SK-N-SH (cell line): ENCODE measurements at regions not wholly inside any gene's neighbourhood (a gene's known extent, or its start where the extent isn't known, plus 50 kb on each side); places are given as distances from the start of the nearest gene placed in this dataset.

Experiments used
- CTCF ChIA-PET: fragments of 300-600, 350-600 bp; formaldehyde crosslinking; extraction: SDS; loops from one replicate; lab custom pipeline; 2021; lab: Yijun Ruan, JAX
- POLR2A ChIA-PET: fragments of 350-600 bp; sonication (Branson Sonifier 250); formaldehyde crosslinking; extraction: SDS; loops from one replicate; lab custom pipeline; 2020; ENCODE audit warnings: antibody characterized with exemption, inconsistent platforms; lab: Yijun Ruan, JAX
- DNase-seq: peaks from one replicate; pipeline ENCODE4 v3.0.0; 2012
- H2AFZ ChIP-seq: fragments of 200-600 bp; sonication (generic); 2 replicates; pipeline ENCODE4 v1.8.1; 2016; ENCODE audit warnings: antibody characterized with exemption, mild to moderate bottlenecking, low read depth
- H3F3A ChIP-seq: fragments of 200-600 bp; sonication (generic); replicated peaks from 2 replicates; pipeline ENCODE3; 2016; ENCODE audit warnings: antibody characterized with exemption, mild to moderate bottlenecking; ENCODE audit not compliant: insufficient read depth
- H3K27ac ChIP-seq, 2 experiments: fragments of 200-500 bp in 1 of 2; fragments of 200-600 bp in 1 of 2; sonication (Bioruptor generic) in 1 of 2; sonication (generic), shearing (Covaris generic) in 1 of 2; 2 replicates each; pipeline versions ENCODE4 v1.5.1 to v1.6.1; 2014 to 2016; ENCODE audit warnings: low read depth in 2 of 2, inconsistent platforms in 1 of 2, low read length in 1 of 2, mild to moderate bottlenecking in 1 of 2, mixed read lengths in 1 of 2
- H3K27me3 ChIP-seq: fragments of 200-600 bp; sonication (generic), shearing (Covaris generic); 2 replicates; pipeline ENCODE4 v1.6.1; 2016; ENCODE audit warnings: mixed run types; ENCODE audit not compliant: insufficient read depth
- H3K36me3 ChIP-seq, 2 experiments: fragments of 200-500 bp in 1 of 2; fragments of 200-600 bp in 1 of 2; sonication (Bioruptor generic) in 1 of 2; sonication (generic) in 1 of 2; replicated peaks in 1 of 2; 2 replicates each; pipeline versions ENCODE3 to v1.5.1; 2014 to 2016; ENCODE audit warnings: low read length in 1 of 2, mild to moderate bottlenecking in 1 of 2; ENCODE audit not compliant: insufficient read depth in 2 of 2, control insufficient read depth in 1 of 2
- H3K4me1 ChIP-seq, 2 experiments: fragments of 200-500 bp in 1 of 2; fragments of 200-600 bp in 1 of 2; sonication (Bioruptor generic) in 1 of 2; sonication (generic), shearing (Covaris generic) in 1 of 2; 2 replicates each; pipeline versions ENCODE4 v1.5.1 to v1.6.1; 2014 to 2016; ENCODE audit warnings: low read depth in 1 of 2, low read length in 1 of 2, mixed run types in 1 of 2; ENCODE audit not compliant: insufficient read depth in 2 of 2, control insufficient read depth in 1 of 2
- H3K4me2 ChIP-seq: fragments of 200-600 bp; sonication (generic), shearing (Covaris generic); 2 replicates; pipeline ENCODE4 v1.6.1; 2017; ENCODE audit warnings: mixed run types
- H3K4me3 ChIP-seq, 2 experiments: fragments of 200-500 bp in 1 of 2; fragments of 200-600 bp in 1 of 2; sonication (Bioruptor generic) in 1 of 2; sonication (generic), shearing (Covaris generic) in 1 of 2; 2 replicates each; pipeline versions ENCODE4 v1.5.1 to v1.8.1; 2014 to 2016; ENCODE audit warnings: low read depth in 2 of 2, inconsistent platforms in 1 of 2, low read length in 1 of 2, mild to moderate bottlenecking in 1 of 2, mixed read lengths in 1 of 2, moderate library complexity in 1 of 2
- H3K79me2 ChIP-seq: fragments of 200-600 bp; sonication (generic); 2 replicates; pipeline ENCODE4 v1.8.1; 2017; ENCODE audit warnings: mild to moderate bottlenecking; ENCODE audit not compliant: insufficient read depth
- H3K9ac ChIP-seq: fragments of 200-600 bp; sonication (generic); 2 replicates; pipeline ENCODE4 v1.6.1; 2017; ENCODE audit warnings: mixed run types
- H3K9me2 ChIP-seq: fragments of 200-600 bp; sonication (generic); 2 replicates; pipeline ENCODE4 v1.6.1; 2017; ENCODE audit warnings: mixed run types
- H3K9me3 ChIP-seq: fragments of 200-600 bp; sonication (generic); 2 replicates; pipeline ENCODE4 v1.6.1; 2017; ENCODE audit warnings: mixed run types, mild to moderate bottlenecking, moderate library complexity
- H4K20me1 ChIP-seq: fragments of 200-600 bp; sonication (generic); 2 replicates; pipeline ENCODE4 v1.6.1; 2017; ENCODE audit warnings: mild to moderate bottlenecking, mixed run types; ENCODE audit not compliant: insufficient read depth
- CHD2 ChIP-seq: fragments of 150-350 bp; IDR thresholded peaks from 2 replicates; pipeline ENCODE4 v1.6.1; 2018; ENCODE audit warnings: low read length; ENCODE audit not compliant: partially characterized antibody
- FOXM1 ChIP-seq: IDR thresholded peaks from 2 replicates; pipeline ENCODE4 v1.4.0; 2012; ENCODE audit warnings: low read depth, mild to moderate bottlenecking
- GABPA ChIP-seq: IDR thresholded peaks from 2 replicates; pipeline ENCODE4 v1.4.0; 2012; ENCODE audit warnings: low read depth, mild to moderate bottlenecking
- GATA2 ChIP-seq: sonication (generic); formaldehyde crosslinking; IDR thresholded peaks from 2 replicates; pipeline ENCODE4 v1.5.0; 2020; ENCODE audit warnings: mild to moderate bottlenecking, missing genetic modification reagents
- YY1 ChIP-seq: IDR thresholded peaks from 2 replicates; pipeline ENCODE4 v1.4.0; 2012; ENCODE audit warnings: low read depth, mild to moderate bottlenecking
- WGBS: methylation state at CpG from one replicate; pipeline ENCODE4 v1.1.6; 2017; ENCODE audit warnings: low lambda C conversion rate; 5-methylcytosine and 5-hydroxymethylcytosine counted together
- TF ChIP-seq, protein P1 (sequence below): IDR thresholded peaks from 2 replicates; pipeline ENCODE4 v1.4.0; 2012; ENCODE audit warnings: low read depth
- TF ChIP-seq, protein P2 (sequence below): fragments of 200-600 bp; sonication (generic); IDR thresholded peaks from 2 replicates; pipeline ENCODE4 v1.6.1; 2017; ENCODE audit warnings: antibody characterized with exemption, mild to moderate bottlenecking, moderate library complexity
- TF ChIP-seq, protein P3 (sequence below): fragments of 150-350 bp; IDR thresholded peaks from 2 replicates; pipeline ENCODE4 v1.6.1; 2017; ENCODE audit warnings: antibody characterized with exemption, low read length, low read depth, borderline replicate concordance
- TF ChIP-seq, protein P4 (sequence below): IDR thresholded peaks from 2 replicates; pipeline ENCODE4 v1.4.0; 2012; ENCODE audit warnings: low read depth, borderline replicate concordance
- TF ChIP-seq, protein P5 (sequence below): fragments of 150-350 bp; IDR thresholded peaks from 2 replicates; pipeline ENCODE4 v1.6.1; 2016; ENCODE audit warnings: mild to moderate bottlenecking, low read depth, low read length

DNA sequence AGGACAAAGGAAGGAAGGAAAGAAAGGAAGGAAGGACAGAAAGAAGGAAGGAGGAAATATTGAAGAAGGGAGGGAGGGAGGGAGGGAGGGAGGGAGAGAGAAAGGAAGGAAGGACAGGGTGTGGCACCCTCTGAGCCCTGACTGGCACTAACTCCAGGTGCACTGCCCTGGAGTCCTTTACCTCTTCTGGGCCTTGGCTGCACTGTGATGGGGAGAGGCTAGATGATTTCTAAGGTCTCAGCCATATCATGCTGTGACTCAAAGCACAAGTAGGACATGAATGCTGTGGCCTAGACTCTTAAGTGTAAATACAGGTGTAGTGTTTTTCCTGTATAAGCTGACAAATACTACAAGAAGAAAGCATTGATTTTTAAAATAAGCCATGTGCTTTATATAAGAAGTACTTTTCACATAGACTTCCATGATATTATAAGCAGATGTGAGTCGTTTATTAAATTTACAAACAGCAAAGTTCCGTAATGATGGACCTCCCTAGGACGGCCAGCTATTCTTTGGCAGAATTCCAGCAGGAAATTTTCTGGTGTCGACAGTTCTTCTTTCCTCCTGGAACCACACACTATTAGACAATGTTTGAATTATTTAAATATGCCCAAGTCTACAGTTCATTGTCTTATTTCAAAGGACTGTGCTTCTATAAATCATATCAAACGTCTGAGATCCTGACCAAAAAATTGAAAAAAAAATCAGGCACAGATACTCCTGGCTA lies 213.8 kb upstream of the C2CD4B start (continued):
- TF ChIP-seq, protein P1, sequence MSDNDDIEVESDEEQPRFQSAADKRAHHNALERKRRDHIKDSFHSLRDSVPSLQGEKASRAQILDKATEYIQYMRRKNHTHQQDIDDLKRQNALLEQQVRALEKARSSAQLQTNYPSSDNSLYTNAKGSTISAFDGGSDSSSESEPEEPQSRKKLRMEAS = no peak
- no peak for TF ChIP-seq GATA2 (CRISPR knock-in tag)
- TF ChIP-seq, protein P2, sequence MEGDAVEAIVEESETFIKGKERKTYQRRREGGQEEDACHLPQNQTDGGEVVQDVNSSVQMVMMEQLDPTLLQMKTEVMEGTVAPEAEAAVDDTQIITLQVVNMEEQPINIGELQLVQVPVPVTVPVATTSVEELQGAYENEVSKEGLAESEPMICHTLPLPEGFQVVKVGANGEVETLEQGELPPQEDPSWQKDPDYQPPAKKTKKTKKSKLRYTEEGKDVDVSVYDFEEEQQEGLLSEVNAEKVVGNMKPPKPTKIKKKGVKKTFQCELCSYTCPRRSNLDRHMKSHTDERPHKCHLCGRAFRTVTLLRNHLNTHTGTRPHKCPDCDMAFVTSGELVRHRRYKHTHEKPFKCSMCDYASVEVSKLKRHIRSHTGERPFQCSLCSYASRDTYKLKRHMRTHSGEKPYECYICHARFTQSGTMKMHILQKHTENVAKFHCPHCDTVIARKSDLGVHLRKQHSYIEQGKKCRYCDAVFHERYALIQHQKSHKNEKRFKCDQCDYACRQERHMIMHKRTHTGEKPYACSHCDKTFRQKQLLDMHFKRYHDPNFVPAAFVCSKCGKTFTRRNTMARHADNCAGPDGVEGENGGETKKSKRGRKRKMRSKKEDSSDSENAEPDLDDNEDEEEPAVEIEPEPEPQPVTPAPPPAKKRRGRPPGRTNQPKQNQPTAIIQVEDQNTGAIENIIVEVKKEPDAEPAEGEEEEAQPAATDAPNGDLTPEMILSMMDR = no peak
- no peak for TF ChIP-seq CHD2
- TF ChIP-seq, protein P3, sequence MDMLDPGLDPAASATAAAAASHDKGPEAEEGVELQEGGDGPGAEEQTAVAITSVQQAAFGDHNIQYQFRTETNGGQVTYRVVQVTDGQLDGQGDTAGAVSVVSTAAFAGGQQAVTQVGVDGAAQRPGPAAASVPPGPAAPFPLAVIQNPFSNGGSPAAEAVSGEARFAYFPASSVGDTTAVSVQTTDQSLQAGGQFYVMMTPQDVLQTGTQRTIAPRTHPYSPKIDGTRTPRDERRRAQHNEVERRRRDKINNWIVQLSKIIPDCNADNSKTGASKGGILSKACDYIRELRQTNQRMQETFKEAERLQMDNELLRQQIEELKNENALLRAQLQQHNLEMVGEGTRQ = no peak
- no peak for TF ChIP-seq YY1
- no peak for TF ChIP-seq GABPA
- TF ChIP-seq, all 33 proteins: peak for 0

DNA sequence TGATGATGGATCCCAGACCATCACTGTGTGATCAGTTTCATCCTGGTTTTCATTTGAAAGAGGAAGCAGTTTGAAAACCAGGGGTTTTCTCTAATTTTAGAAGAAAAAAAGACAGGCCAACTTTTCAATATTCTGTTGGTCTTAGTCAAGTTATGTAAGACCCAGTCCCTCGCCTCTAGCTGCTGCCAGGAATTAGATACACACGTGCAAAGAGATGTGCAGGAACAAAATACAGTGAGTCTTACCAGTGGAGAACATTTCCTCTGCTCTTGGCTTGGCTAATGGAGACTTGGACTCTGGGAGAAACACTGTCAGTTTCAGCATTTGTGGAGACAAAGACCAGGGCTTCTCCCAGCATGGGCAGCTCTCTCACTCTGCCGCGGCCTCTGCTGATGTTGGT lies 214.9 kb upstream of the C2CD4B start:
- Histone ChIP-seq H3K9me3 (no peaks in the 10 kb centered on the region), H2AFZ (no peak overlapping the region), H4K20me1 (no peaks in the 10 kb centered on the region), H3K79me2 (no peaks in the 10 kb centered on the region), H3K36me3 (no peaks in the 10 kb centered on the region), H3K27me3 (no peaks in the 10 kb centered on the region), H3K27ac (no peak overlapping the region), H3F3A (no peaks in the 10 kb centered on the region), H3K9me2 (no peaks in the 10 kb centered on the region), H3K4me1 (peaks cover 0 to 2% of the 10 kb centered on the region in 2 experiments; a peak in 1 of 4 replicates), H3K4me2 (no peak overlapping the region), H3K9ac (no peak overlapping the region), H3K4me3 (no peak overlapping the region)
- WGBS = 84% methylated on average over 4 of the region's 4 CpGs
- ChIA-PET CTCF (no interaction called here), POLR2A (no interaction called here)
- TF ChIP-seq, protein P4, sequence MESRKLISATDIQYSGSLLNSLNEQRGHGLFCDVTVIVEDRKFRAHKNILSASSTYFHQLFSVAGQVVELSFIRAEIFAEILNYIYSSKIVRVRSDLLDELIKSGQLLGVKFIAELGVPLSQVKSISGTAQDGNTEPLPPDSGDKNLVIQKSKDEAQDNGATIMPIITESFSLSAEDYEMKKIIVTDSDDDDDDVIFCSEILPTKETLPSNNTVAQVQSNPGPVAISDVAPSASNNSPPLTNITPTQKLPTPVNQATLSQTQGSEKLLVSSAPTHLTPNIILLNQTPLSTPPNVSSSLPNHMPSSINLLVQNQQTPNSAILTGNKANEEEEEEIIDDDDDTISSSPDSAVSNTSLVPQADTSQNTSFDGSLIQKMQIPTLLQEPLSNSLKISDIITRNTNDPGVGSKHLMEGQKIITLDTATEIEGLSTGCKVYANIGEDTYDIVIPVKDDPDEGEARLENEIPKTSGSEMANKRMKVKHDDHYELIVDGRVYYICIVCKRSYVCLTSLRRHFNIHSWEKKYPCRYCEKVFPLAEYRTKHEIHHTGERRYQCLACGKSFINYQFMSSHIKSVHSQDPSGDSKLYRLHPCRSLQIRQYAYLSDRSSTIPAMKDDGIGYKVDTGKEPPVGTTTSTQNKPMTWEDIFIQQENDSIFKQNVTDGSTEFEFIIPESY = no peak
- TF ChIP-seq, protein P5, sequence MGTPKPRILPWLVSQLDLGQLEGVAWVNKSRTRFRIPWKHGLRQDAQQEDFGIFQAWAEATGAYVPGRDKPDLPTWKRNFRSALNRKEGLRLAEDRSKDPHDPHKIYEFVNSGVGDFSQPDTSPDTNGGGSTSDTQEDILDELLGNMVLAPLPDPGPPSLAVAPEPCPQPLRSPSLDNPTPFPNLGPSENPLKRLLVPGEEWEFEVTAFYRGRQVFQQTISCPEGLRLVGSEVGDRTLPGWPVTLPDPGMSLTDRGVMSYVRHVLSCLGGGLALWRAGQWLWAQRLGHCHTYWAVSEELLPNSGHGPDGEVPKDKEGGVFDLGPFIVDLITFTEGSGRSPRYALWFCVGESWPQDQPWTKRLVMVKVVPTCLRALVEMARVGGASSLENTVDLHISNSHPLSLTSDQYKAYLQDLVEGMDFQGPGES = no peak
- TF ChIP-seq FOXM1 = no peak
- no peak for DNase-seq
